GM18907 (cell line): ENCODE measurements at regions not wholly inside any gene's neighbourhood (a gene's known extent, or its start where the extent isn't known, plus 50 kb on each side); places are given as distances from the start of the nearest gene placed in this dataset.

Experiments used
- ATAC-seq: cut with Tn5 transposase; IDR thresholded peaks from one replicate; pipeline ENCODE4 v1.9.1; 2021; ENCODE audit warnings: mild to moderate bottlenecking, moderate library complexity; ENCODE audit not compliant: unreplicated experiment

DNA sequence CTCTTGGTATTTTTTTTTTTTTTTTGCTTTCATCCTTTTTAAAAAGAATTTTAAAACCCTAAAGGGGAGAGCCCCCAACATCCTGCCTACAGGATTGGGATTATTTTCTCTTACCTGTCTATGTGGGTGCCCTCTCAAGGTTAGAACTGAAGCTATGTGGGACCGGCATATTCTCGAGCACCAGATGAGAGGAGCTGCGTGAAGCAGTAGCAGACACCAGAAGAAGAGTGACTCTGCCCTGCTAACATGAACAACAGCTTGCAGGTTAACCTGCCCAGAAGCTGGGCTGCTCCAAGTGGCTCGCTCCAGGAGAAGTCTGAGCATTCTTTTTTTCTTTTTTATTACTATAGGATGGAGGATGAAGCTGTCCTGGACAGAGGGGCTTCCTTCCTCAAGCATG, 102.6 kb upstream of the SLC4A4 start:
- no peak for ATAC-seq

DNA sequence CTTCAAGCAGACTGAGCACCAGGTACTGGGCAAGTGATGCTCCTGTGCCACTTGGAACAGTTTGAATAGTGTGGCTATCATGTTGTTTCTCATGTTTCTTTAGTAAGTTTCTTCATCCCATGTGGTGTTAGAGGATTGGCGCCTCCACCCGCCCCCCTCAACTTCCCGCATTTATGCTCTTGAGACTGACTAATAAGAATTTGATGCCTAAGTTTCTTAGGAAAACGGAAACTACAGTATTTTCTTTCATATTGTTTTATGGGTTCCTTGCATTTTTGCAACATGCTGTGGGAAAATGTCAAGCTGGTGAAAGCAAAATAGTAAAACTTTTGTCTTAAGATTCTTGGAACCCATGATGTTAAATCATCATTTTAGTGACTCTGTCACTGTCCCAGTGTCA, 101.2 kb upstream of the SLC4A4 start:
- ATAC-seq = no peak

DNA sequence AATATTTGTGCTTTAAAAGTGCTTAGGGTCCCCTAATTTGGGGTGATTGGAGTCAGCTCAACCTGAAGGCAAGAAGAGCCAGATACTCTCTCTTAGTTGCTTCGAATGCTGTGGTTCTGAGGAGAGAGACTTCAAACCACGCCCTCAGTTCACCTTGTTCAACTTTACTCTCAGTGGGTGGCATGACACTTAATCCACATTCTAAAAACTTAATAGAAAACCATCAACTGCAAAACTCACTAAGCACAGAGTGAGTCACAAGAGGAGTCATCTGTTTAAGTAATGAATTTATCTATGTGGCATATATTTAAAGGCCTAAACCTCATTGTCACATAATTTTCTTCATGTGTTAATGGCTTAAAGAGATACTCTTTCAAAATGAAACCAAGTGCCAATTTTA, 99.5 kb upstream of the SLC4A4 start:
- no peak for ATAC-seq

DNA sequence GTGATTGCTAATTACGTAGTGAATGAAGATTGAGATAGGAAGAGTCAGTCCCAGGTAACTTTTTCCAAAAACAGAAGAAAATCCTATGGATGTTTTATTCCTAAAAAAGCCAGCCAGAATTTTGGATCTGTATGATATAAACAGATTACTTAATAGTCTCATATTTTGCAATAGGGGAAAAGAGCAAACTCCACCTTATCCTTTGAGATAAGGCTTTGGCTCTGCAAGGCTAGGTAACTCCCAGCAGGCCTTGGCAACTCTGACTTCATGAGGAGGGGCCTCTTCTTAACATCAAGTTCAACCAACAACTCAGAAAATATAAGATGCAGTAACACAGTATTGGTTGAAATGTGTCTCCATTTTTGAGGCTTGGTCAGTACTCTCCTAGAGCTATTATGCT, 98.7 kb upstream of the SLC4A4 start:
- no peak for ATAC-seq

DNA sequence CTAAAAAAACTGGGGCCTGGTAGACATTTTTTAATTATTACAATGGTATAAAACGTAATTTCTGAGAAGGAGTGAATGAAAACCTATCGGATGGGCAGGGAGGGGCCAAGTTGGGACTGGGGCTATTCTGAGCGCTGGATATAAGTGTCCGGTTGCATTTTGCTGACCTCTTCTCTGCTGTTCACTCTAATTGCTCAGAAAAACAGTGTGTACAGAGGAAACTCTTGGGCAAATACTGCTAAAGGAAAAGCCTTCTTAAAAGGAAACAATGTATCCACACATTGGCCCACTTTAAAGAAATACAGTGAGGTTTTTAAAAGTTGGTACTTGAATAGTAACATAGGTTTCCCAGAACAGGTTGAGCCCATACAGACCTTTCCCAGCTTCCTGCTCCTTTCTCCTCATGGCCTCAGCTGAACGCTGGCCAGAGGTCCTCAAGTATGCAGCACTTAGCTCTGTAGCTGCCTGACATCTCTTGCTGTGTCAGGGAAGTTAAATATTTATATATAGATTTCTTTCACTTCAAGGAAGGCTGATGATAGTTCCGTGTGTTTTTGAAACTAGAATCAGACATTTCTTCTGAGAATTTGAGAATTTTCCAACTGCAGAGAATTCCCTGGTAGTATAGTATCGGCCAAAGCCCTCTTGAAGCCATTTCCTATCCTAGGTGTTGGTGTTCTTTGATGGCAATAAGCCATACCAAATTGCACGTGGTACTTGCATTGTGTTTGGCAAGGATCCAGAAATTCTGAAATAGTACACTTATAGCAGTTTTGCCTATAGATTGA, 97.1 kb upstream of the SLC4A4 start:
- ATAC-seq = no peak

DNA sequence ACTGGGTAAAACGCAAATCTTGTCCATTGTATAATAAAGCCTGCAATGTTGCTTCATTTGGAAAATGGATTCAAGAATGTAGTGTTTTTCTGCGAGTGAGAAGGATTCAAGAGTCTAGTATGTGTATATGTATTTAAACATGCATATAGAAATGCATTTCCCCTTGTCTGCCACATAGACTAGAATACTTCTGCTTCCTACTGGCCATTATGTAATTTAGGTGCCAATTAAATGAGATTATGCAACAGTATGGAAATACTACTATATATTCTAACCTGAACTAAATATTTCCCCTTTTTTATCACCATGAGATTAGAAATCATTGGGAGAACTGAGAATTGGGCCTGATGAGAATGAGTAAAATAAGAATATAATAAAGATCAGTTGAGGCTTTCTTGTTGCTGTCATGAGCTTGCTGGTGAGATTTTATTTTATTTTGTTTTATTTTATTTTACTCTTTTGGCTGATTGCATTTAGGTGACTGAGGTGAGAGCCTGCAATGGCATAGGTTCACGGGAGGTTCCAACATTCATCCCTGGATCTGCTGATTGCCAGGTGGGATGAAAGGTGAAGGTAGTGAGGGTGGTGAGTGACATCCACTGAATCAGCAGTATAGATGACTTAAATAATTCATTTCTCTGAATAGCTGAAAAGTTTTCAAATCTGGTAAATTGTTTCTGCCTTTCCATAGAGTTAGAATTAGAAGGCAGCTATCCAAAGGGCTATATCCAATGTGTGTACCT, 95.6 kb upstream of the SLC4A4 start:
- no peak for ATAC-seq

DNA sequence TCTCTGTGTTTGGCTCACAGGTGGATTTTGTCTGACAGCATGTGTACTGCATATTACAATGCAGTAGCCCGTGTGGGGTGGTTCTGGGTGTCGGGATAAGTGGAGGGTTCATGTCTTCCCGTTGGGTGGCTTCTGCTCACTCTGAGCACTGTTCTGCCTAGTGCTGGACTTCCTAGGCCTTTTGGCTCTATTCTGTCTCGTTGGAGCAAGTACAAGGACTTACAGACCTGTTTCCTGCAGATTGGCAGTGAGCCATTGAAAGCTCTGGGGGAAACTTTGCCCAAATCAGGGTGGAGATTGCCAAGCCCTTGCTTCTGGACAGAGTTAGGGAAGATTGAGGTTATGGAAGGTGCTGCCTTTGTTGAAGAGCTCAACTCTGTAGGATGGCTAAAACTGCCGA, 91.1 kb upstream of the SLC4A4 start:
- no peak for ATAC-seq

DNA sequence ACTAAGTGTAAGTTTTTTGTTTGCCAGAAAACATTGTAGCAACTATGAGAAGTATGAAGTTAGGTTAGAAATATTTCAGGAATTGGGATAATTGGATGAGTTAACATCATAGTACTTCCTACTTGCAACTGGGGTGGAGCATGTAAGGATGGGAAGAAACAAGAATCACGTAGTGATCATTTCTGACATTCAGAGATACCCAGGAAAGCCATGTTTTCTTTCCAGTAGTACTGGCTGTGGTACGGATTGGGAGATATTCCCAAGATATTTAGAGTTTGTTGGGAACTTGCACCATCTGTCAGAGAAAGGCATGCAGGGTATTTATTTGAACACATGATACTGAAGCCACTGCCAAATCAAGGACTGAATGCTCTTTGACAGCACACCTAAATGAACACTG, 87.6 kb upstream of the SLC4A4 start:
- no peak for ATAC-seq

DNA sequence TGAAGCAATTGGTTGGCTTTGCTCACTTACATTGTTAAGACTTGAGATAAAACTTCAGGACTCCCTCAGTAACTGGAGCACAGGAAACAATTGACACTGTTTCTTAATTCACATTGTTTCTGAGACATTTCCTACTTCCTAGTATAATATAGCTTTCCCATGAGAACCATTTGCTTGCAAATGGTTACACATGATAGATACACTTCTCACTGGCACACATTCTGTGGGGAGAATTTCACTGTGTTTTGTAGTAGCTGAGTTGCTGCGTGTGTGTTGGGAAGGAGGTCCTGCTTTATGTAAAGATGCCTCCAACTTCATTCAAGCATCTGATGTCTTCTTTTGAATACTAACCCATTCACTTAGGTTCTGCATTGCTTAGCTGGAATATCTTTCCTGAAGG, 85.3 kb upstream of the SLC4A4 start:
- no peak for ATAC-seq

DNA sequence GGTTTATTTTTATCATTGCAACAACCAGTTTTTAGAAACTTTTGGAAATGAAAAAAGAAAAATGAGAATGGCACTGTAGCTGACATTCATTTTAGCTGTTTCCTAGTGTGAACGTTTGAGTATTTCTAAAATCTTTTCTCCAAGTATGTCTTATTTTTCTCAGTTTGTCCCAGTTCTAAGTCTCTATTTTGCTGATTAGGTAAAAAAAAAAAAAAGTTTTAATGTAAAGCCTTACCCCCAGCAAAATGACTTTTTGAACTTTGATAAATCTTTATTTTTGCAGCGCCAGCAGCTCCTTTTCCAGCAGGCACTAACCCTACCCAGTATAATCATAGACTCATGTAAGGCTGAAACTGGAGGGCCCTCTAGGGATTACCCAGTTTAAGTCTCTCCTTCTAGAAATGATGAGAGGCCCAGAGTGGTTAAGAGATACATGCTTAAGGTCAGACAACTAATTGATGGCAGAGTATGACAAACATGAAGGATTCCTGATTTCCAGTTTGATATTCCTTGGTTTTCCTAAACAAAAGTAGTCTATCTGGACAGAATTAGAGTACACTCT, 84.3 kb upstream of the SLC4A4 start:
- no peak for ATAC-seq

DNA sequence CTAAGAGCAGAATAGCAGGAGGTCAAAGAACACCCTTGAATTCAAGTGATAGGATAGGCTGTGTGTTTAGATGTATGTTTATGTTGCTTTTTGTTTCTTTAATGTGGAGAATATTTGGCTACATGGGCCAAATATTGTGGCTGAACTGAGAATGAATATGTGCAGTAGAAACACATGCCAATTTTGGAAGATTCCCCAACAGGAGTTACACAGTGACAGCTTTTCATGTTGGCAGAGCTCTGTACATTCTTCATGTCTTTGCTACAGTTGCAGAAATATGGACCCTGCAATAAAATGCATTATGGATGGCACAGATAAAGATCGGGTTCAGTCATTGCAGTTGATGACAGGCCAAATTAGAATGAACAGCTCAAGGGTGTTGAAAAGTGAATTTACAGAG, 82.8 kb upstream of the SLC4A4 start:
- ATAC-seq = no peak

DNA sequence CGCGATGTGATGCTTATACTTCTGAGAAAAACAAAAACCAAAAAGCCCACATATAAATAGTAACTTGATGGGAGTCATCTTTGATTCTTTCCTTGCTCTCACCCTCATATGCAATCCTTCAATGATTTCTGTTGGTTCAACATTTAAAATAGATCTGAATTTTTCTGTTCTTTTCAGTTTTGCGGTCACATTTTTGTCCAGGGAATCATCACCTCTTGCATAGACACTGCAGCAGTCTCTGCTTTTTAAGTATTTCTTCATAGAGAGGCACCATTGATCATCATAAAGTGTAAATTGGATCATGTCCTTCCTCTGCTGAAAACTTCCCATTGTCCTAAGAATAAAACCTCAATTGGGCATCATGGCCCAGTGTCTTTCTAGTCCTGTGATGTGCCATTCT, 81.1 kb upstream of the SLC4A4 start:
- no peak for ATAC-seq

DNA sequence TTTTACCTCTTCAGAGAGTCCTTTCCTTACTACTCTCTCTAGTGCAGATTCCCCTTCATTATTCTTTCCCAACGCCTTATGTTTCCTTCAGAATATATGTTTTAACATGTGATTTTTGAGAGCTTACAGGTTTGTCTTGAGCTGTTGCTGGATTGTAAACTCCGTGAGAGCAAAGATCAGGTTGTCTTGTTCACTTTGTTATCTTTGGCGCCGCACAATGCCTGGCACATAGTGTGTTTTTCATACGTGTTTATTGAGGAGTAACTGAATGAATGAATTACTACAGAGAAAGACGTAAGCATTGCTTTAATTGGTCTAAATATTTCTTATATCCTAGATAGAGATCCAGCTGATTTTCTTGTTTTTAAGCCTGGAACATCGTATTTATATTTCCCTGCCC, 80.5 kb upstream of the SLC4A4 start:
- ATAC-seq = no peak

DNA sequence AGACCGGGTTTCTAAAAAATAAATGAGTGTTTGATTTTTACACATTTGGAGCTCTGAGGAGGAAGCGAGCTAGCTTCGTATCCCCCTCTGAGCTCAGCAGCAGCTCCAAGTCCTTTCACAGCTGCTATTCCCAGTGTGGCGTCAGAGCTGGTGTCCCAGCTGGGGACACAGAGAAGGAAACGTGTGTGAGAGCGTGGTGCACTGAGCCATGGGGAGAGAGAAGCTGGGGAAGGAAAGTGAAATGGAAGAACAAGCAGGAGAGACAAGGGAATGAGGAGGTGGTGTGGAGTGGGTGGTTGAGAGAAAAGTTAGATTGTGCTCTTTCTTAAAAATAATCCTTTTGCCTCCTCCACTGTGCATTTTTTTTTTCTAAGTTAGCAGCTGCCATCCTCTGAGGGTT, 79.5 kb upstream of the SLC4A4 start:
- no peak for ATAC-seq

DNA sequence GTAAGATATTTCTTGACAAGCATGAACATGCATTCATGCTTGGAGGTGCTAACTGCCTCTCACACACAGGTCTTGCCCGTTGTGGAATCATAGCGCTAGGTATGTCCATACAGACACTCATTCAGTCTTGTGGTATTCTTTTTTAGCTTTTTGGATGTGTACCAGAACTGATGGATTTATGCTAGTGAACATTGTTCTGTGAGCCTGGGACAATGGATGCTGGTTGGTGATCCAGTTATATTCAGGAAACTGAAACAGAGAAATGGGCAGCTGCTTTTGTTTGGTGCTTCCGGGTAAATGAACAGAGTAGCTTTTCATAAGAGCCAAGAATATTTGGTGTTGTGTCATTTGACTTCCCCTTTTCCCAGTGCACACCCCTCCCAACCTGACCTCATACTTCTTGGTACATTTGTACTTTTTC, 78.9 kb upstream of the SLC4A4 start:
- ATAC-seq = no peak

DNA sequence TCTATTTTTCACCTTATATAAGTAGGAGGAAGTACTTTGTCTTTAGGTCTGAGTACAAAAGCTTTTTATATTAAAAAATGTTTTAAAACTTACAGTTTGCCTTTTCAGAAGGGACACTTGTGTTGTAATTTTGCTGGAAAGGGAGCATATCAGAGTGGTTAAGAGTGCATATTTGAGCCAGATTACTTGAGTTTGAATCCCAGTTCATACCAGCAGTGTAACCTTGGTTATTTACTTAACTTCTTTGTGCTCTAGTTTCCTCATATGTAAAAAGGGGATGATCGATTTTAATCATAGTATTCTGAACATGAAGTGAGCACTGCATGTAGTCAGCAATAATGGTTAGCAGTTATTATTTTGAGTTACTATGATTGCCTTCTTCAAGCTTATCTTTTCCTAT, 78.3 kb upstream of the SLC4A4 start:
- no peak for ATAC-seq

DNA sequence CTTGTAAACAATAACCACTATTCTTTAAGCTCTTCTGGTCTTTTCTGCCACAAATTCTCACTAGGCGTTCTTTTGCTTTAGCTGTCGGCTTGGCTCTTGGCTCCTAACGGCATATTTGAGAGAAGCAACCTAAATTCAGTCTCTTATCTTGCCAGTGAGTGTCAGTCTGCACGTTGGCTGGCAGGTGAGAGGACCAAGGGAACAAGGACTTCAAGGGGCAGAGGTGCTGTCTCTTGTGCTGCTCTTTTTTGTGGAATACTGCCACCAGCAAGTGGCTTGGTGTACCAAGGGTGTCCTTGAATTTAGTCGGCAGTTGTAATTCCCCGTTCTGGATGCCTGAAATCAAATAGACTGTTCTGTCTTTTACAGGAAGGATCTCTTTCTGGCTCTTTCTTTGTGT, 77.8 kb upstream of the SLC4A4 start:
- no peak for ATAC-seq

DNA sequence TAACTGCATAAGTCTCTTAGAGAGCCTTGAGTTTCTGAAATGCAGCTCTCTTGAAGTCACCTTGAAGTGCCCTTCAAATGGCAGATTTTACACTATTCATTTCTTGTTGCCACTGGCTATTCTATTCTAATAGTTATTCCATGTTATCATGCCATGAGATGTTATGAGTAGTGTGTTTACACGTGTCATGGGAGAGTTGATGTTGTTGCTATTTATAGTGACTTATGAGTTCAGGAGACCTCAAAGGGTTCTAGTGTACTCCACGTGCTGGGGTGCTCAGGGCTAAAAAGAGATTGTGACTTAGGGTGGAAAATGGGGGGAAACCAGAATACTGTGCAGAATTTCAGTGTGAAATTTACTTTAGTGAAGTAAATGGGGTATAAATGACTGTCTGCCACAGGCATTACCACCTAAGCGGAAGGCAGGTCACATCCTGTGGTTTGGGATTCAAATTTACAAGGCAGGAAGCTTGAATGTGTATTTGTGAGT, 77.1 kb upstream of the SLC4A4 start:
- no peak for ATAC-seq

DNA sequence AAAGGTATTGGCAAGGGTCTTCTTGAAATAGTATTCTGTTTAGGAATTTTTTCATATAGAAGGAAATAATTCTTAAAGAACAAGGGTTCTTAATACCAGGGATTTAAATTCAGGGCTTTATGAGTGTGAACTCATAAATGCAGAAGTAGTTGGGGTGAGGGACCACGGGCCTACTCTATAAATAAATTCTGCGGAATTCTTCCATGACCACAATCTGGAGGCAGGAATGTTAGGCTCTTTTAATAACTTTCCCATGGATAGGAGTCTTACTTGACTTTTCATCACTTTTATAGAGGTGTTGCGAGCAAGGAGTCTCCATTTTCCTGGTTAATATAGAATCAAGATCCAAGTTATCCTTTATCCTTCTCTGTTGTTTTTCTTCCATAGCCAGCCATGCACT, 76.7 kb upstream of the SLC4A4 start:
- ATAC-seq = no peak

DNA sequence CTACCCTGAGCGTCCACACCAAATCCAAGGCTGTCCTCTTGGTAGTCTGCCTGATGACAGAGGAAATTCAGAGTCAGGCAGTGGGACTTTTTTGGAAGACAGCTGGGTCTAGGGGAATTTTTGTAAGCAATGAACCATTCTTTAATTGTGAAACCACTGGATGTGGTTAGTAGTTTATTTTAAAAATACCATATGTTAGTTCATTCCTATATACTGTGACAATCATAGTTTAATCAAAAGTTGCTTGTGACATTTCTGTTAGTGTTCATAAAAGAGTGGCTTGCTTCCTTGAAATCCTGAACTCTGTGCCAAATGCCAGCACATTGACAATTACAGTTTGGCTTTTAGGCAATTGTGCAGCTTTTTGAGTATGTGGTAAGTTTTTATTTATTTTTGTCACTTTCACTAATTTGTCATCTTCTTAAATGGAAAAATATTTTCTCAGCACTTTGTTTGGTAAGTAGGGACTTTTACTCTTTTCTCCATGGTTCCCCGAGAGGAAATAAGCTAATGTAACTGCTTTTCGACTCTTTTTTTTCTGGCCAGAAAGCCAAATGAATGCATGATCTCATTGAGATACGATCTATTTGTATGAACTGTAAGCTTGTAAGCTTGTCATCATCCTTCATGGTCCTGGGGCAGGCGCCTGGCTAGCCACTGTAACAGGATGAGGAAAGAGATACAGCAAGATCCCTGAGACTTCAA, 72.6 kb upstream of the SLC4A4 start:
- peak; percentile 55 for ATAC-seq

DNA sequence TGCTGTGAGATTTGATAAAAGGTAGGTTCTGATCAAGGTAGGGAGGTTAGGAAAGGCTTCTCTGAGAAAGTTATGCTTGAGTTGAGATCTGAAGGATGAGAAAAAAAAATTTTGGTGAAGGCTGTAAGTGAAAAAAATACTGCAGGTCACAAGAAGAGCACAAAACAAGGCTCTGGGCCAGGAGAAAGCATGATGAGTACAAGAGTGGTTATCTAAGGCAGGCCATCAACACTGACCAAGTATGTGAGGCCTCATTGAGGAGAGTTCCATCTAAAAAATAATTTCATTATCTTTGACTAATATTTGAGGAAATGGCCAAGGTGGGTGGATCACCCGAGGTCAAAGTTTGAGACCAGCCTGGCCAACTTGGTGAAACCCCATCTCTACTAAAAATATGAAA, 71.6 kb upstream of the SLC4A4 start:
- ATAC-seq = no peak

DNA sequence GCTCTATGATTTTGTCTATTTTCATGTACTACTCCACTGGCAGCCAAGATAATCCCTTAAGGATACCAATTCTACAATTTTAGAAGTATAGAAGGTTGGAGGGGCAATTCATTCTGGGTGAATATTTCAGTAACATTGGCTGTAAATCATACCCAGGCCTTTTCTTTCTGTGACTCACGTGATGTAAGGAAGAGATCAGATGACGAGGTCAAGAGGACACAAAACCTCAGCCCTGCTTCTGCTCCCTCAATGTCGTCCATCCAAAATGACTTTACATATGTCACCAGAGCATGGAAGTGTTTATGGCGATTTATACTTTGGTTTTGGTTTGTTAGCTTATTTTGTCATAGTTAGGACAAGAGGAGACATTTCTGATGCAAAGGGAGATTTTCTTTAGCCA, 70.7 kb upstream of the SLC4A4 start:
- no peak for ATAC-seq
